ENCODE measurements at regions not wholly inside any gene's neighbourhood (a gene's known extent, or its start where the extent isn't known, plus 50 kb on each side); places are given as distances from the start of the nearest gene placed in this dataset.

- H3K9me3 ChIP-seq (ENCODE audit: insufficient read depth in 2 of 2, low read depth in 1 of 2, low read length in 1 of 2), result no peaks in the 10 kb centered on the region
- H2BK120ac ChIP-seq (replicated peaks; ENCODE audit: low read depth, low read length), result no peak overlapping the region
- H4K91ac ChIP-seq (replicated peaks; ENCODE audit: insufficient read length, low read length), result no peak overlapping the region
- H3K36me3 ChIP-seq (ENCODE audit: control insufficient read depth in 2 of 4, insufficient read depth in 4 of 4, low read length in 3 of 4), result no peaks in the 10 kb centered on the region
- no peak overlapping the region for H4K8ac ChIP-seq (ENCODE audit: extremely low read depth, insufficient read depth, low read length)
- no peak overlapping the region for H2AK5ac ChIP-seq (ENCODE audit: low read depth, low read length)
- H3K27me3 ChIP-seq (replicated peaks in 1 of 4; ENCODE audit: control insufficient read depth in 3 of 4, extremely low read depth in 1 of 4, insufficient read depth in 3 of 4, low read length in 3 of 4), result no peaks in the 10 kb centered on the region
- WGBS, 2 experiments (ENCODE audit: extremely low coverage in 1 of 2, insufficient coverage in 1 of 2, insufficient read length in 1 of 2, insufficient replicate concordance in 2 of 2, low coverage in 1 of 2, low lambda C conversion rate in 2 of 2, missing lambda C conversion rate in 1 of 2), result 86% methylated on average over 7 of the region's 7 CpGs; no CpG with 5 or more reads in 1 of the 2 experiments
- H2BK12ac ChIP-seq (ENCODE audit: low read depth, low read length), result no peak overlapping the region
- H3K9ac ChIP-seq (replicated peaks in 1 of 4; ENCODE audit: extremely low read depth in 1 of 4, low read depth in 3 of 4, low read length in 3 of 4), result no peak overlapping the region
- no peak overlapping the region for H3K4me3 ChIP-seq (ENCODE audit: extremely low read depth in 1 of 4, insufficient read depth in 2 of 4, low read depth in 3 of 4, low read length in 4 of 4)
- FAIRE-seq (no peak), DNase-seq (ENCODE audit: low read depth in 1 of 2, low spot score in 2 of 2) (no peak)
- no peaks in the 10 kb centered on the region for H4K20me1 ChIP-seq (replicated peaks in 1 of 2; ENCODE audit: control insufficient read depth in 1 of 2, insufficient read depth in 2 of 2, low read length in 2 of 2)
- H2BK20ac ChIP-seq (ENCODE audit: low read length), result no peak overlapping the region
- no peaks in the 10 kb centered on the region for H3K4me1 ChIP-seq (replicated peaks in 1 of 4; ENCODE audit: control insufficient read depth in 3 of 4, insufficient read depth in 4 of 4, low read length in 3 of 4)
- ChIA-PET CTCF (ENCODE audit: partially characterized antibody) (no interaction called here), POLR2A (ENCODE audit: partially characterized antibody) (no interaction called here)
- H2BK5ac ChIP-seq (ENCODE audit: low read depth, low read length), result no peak overlapping the region
- H2BK15ac ChIP-seq (ENCODE audit: low read length), result no peak overlapping the region
- no peak overlapping the region for H3K56ac ChIP-seq (replicated peaks; ENCODE audit: insufficient read length, low read depth, low read length)
- no peak overlapping the region for H3K27ac ChIP-seq (ENCODE audit: low read depth, low read length)
- H3K79me2 ChIP-seq (ENCODE audit: control insufficient read depth in 1 of 2, insufficient read depth in 2 of 2, low read length in 2 of 2), result no peaks in the 10 kb centered on the region
- H3K4me2 ChIP-seq (ENCODE audit: insufficient read depth in 1 of 2, low read depth in 2 of 2, low read length in 2 of 2), result no peak overlapping the region
- H3K4ac ChIP-seq (replicated peaks; ENCODE audit: insufficient read length, low read depth, low read length), result no peak overlapping the region
- H2AFZ ChIP-seq (ENCODE audit: low read length), result 0 out of 2 replicates have a peak overlapping the region, but pooled peaks have one; percentile 62
- H3K18ac ChIP-seq (ENCODE audit: extremely low read depth, low read length), result no peak overlapping the region
- H3K14ac ChIP-seq (ENCODE audit: insufficient read length), result no peak overlapping the region
- TF ChIP-seq ZNF274 (IDR thresholded peaks at IDR 0.05; ENCODE audit: borderline replicate concordance, extremely low read depth, low read length), result no peak
- no peak for TF ChIP-seq SP2 (IDR thresholded peaks at IDR 0.05; ENCODE audit: low read length)
- no peak for TF ChIP-seq RNF2 (IDR thresholded peaks at IDR 0.05; ENCODE audit: borderline replicate concordance, low read depth, low read length, missing control alignments, poor library complexity, severe bottlenecking)
- no peaks in the 10 kb centered on the region; the same call in 1 of the 2 replicates for H3K23me2 ChIP-seq (ENCODE audit: low read depth, low read length)
- H3K23ac ChIP-seq (ENCODE audit: insufficient read length), result no peak overlapping the region
- no peak overlapping the region for H4K5ac ChIP-seq (ENCODE audit: insufficient read length, low read depth, low read length)
- H3K79me1 ChIP-seq (ENCODE audit: low read depth, low read length), result no peaks in the 10 kb centered on the region
Observed at GRCh38 chr5:174187001-174187400, 141.5 kb downstream of the NSG2 start.
